NCI-H748 (cell line): ENCODE measurements at regions not wholly inside any gene's neighbourhood (a gene's known extent, or its start where the extent isn't known, plus 50 kb on each side); places are given as distances from the start of the nearest gene placed in this dataset.

Experiments
- DNase-seq: peaks from one replicate; lab custom pipeline; 2025; ENCODE audit not compliant: unreplicated experiment; lab: John Stamatoyannopoulos, UW

DNA sequence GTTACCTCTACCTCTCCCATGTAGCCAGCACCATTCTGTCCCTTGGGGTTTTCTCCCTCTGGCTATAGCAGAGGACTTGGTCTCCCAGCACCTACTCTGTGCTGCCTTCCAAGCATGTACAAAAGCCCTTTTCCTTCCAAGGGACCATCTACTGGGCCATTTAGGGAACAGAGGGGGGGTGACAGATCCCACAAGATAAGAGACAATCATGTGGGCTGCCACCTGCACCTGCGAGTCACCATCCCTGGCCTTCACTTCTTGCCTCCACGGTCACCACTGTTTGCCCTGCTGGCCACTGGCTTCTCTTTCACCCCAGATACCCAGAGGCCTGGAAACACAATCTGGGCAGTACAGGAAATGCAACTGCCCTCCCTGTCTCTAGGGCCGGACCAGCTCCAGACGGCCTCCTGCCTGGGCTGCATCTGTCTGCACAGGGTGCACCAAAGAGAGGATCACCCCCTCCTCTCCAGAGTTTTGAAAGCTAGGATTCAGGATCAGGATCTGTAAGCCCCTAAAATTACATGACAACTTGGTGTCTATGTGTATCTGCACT is 160.8 kb upstream of the NECTIN1 start:
- DNase-seq = no peak

DNA sequence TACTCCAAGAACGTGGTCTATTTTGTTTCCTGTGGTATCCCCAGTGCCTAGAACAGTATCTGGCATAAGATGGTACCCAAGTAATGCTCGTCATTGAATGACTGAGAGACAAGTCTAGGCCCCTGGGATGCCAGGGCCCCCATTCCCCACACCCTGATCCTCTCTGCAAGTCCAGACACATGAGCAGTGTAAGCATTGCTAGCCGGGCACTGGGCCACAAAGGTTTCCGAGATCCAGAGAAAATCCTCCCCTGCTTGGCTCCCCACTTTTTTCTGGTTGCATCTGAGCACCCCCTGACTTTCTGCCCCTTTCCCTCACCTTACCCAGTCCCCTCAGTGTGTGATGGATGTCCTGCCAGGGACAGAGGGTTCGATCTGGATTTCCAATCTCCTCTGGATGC is 160.1 kb upstream of the NECTIN1 start:
- no peak for DNase-seq

GRCh38 chr11:119888119-119888518 is 159.1 kb upstream of the NECTIN1 start:
- DNase-seq = no peak

GRCh38 chr11:119886667-119887230 is 157.7 kb upstream of the NECTIN1 start:
- DNase-seq = no peak

DNA sequence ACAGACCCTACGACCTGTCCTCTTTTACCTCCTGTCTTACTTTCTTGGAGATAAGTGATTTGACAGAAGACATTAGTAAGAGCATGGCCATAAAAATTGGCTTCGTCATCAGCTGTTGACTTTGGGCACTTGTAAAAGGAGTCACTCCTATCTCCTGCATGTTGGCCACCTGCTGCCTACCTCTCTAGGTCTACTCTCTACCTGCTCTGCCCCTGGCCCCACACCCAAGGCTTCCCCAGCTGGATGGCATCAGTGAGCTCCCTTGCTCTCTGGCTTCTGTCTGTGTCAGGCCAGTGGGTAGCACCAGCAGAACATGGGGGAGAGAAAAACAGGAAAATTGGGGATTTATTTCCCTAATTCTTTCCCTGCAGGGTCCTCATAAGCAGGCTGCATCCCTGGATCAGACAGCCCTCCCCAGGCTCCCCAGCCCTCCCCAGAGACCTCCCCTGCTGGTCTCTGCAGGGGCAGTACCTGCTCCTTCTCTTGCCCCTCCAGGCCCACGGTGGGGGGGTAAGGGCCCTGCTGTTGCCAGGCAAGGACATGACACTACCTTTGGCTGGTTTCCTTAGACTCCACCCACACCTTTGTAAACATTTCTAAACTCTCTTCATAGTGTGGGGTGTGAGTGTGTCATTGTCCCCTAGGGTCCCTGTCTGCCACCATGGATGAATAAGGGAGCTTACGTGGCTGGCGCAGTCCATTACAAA is 157.0 kb upstream of the NECTIN1 start:
- no peak for DNase-seq

DNA sequence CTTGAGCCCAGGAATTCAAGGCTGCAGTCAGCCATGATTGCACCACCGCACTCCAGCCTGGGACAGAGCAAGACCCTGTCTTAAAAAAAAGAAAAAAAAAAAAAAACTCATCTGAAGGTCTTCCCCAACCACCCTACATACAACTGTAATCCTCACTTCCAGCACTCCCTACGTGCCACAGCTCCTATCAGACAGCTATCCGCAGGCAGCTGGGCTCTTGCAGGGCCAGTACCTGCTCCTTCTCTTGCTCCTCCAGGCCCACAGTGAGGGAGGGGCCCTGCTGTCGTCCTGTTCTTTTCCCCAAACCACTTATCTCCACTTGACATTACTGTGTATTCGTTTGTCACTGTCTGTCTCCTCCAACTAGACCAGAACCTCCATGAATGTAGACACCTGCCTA is 156.1 kb upstream of the NECTIN1 start:
- no peak for DNase-seq

GRCh38 chr11:119882316-119882715 is 153.3 kb upstream of the NECTIN1 start:
- no peak for DNase-seq

DNA sequence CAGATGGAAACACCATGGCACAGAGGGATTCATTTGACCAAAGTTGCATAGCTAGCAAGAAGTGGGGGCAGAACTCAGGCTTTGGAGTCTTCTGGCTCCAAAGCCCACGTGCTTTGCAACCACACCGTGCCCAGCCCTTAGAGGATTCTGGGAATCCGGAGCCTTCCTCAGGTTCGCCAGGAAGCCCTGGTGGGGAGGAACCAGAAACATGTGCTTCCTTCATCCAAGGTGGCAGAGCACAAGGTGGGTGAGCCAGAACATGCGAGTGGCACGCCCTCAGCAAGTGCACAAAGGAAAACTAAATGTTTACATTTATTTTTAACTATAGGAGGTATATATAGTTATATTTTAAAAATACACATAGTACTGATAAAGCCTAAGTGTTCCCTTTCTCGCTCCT is 151.9 kb upstream of the NECTIN1 start:
- no peak for DNase-seq

- no peak for DNase-seq
Observed at GRCh38 chr11:119880143-119880542, 151.1 kb upstream of the NECTIN1 start.

DNA sequence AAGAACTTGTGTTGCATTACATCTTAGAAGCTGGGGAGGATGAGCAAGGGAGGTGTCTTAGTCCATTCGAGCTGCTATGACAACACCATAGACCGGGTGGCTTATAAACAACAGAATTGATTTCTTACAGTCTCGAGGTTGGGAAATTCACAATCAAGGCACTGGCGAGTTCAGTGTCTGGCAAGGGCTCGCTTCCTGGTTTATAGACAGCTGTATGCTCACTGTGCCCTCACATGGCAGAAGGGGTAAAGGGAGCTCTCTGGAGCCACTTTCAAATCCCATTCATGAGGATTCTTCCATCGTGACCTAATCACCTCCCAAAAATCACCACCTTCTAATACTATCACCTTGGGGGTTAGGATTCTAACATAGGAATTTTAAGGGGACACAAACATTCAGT is 150.0 kb upstream of the NECTIN1 start:
- no peak for DNase-seq

DNA sequence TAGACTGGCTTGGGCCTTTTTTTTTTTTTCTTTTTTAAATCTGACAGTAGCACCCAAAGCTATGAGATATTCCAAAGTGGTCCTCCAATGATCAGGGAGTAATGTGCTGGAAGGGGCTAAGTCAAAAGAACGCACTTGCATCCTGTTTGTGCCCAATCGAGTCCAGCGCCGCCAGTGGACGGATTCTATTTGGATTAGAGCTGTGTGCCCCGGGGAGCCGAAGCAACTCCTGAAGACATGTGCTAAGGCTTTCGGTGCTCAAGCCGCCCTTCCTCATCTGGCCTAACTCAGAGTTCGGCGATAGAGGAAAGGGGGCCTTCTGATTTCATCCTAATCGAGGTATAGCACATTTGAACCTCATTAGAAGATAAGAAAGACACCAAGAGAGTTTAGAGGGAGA is 147.8 kb upstream of the NECTIN1 start:
- no peak for DNase-seq

DNA sequence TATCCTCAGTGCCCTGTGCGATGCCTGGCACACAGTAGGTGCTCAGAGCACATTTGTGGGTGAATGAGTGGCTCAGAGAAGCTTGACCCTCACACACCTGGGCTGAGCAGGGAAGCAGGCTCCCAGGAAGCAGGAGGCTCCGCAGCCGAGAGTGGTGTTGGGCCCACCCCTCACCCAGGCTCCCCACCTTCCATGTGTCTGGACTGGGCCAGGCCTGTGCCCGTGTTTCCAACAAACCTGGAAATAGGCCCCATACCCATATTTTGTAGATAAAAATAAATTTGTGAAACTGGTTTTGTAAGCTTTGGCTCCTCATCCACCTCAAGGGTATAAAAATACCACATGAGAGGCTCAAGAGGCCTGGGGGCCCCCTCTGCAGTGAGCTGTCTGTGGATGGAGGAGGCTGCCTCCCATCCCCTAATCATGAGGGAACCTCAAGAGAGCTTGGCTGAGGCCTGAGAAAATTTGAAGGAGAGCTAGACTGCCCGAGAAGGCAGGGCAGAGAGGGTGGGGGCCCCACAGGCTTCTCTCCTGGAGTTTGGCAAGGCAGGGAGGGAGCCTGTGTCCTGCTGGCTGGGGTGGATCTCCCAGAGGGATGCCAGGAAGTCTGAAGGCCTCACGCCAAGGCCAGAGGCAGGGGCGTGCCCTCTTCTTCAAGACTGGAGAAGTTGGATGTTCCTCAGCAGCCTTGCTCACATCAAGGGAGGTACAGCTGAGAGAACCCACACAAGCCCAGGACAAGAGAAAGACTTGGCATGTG is 147.0 kb upstream of the NECTIN1 start:
- DNase-seq = no peak

DNA sequence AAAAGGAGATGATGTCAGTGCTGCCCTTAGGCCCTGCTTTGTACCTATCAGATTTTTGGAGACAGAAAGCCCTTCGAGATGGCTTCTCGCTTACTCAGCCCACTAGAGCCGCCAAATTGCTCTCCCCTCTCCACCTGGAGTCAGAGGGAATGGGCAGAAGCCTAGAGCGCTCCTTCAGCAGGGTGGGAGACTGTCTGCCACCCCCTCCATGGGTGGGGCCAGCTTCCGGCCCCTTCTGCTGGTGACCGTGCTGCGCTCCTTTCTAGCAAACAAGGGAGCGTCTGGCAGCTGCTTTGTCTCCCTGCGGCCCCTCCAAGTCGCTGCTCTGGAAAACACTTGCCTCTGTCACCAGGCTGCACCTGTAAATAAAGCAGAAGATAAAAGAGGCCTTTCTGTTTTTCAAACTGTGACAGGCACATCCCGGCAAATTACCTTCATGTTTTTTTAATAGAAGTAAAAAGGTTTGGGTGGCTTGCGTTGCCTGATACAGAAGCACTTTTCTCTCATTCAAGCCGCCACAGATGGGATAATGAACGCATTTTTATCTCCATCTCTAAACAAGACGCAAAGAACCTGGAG is 145.7 kb upstream of the NECTIN1 start:
- DNase-seq = peak; percentile 82

GRCh38 chr11:119873761-119874421 is 144.9 kb upstream of the NECTIN1 start:
- DNase-seq = no peak

- no peak for DNase-seq
Observed at GRCh38 chr11:119872611-119873310, 143.8 kb upstream of the NECTIN1 start.

- DNase-seq = no peak
Observed at GRCh38 chr11:119865661-119866156, 136.7 kb upstream of the NECTIN1 start.

DNA sequence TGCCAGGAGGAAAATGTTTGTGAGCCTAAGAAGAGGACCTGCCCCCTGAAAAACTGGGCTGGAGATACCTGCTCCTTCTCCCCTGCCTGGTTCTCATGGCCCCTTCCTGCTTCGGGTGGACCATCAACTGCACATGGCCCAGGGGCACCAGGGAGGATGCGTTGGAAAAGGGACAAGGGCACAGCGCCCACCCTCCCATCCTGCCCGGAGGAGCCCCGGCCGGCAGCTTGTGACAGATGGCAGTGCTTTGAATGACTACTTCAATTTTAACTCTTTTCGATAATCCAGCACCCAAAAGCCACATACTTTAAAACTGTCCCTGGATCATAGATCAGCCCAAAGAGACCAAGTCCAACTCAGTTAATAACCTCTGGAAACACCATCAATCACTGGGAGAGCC is 135.8 kb upstream of the NECTIN1 start:
- DNase-seq = no peak

DNA sequence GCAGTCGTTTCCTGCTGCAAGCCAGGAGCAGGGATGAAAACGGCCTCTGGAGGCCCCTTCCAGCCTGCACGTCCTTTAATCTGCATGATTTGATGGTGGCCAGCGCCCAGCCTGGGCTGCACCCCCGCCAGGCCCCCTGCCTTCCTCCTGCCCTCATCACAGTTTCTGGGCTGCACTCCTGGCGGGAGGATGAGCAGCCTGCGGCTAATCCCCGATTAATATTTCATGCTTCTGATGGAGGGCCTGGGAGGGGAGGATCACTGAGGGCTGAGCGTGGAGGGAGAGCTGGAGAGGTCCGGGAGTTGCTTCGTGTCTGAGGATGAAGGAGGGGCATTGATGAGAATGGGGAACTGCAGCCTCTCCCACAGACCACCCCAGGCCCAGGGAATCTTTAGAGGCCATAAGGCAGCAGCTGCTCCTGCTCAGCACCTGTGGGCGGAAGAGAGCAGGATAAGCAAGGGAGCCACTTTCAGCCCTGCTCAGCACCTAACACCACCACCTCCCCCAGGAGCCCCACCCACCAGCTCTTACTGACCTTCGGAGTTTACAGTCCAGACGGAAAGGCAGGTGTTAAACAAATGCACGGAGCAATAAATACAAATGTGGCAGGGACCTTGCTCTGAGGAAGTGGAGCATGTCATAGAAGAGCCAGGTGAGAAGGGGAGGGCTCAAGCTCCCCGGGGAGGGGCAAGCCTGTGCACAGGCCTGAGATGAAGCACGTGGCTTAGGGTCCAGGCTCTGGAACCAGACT is 135.0 kb upstream of the NECTIN1 start:
- peak; percentile 90 for DNase-seq

DNA sequence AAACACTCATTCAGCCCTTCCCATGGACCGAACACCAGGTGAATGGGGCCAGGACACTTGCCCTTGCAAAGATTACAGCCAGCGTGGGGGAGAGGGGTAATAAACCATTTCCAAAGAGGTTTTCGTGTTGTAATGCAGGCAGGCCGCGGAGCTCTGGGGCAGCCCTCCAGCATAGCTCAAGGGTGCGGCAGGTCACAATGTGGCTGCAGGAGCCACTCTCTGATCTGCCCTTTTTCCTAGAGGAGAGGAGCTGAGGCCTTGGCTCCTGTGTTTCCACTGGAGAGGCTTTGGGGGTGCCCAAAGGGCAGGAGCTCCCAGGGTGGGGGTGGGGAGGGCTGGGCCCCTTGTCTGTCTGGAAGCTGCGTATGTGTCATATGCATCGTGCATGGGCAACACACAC is 134.2 kb upstream of the NECTIN1 start:
- DNase-seq = no peak

DNA sequence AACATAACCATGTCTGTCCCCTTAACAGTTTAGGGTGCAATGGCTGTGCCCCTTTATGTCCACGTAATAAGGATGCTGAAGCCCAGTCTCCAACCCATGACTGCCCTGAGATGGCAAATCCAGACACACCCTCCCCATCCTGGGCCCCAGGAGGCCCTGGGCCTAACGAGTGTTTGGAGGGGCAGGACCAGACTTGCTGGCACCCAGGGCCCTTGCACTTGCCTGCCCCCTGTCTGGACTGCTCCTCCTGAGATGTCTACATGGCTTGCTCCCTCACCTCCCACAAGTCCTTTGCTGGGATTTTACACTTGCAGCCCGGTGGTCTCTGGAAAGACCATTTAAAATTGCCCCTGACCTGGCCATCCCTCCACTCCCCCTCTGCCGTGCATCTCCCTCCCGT is 132.2 kb upstream of the NECTIN1 start:
- no peak for DNase-seq
